PFSK-1 (cell line): ENCODE measurements at regions not wholly inside any gene's neighbourhood (a gene's known extent, or its start where the extent isn't known, plus 50 kb on each side); places are given as distances from the start of the nearest gene placed in this dataset.

Source experiments
- POLR2AphosphoS5 ChIP-seq: IDR thresholded peaks from 2 replicates; pipeline ENCODE4 v1.6.1; 2012; ENCODE audit warnings: low read depth, mild to moderate bottlenecking, control low read depth, low read length, moderate library complexity
- SIN3A ChIP-seq: IDR thresholded peaks from 2 replicates; pipeline ENCODE4 v1.6.1; 2012; ENCODE audit warnings: mild to moderate bottlenecking, low read length, moderate library complexity, borderline replicate concordance; ENCODE audit not compliant: insufficient read depth
- TAF1 ChIP-seq: IDR thresholded peaks from 2 replicates; pipeline ENCODE4 v1.6.1; 2012; ENCODE audit warnings: low read length, control low read depth, borderline replicate concordance; ENCODE audit not compliant: insufficient read depth

- TF ChIP-seq TAF1 (no peak), POLR2AphosphoS5 (no peak), SIN3A (no peak)
Observed at GRCh38 chr12:46435029-46435428, 62.5 kb upstream of the SLC38A2 start.
